Glutamatergic neuron (in vitro differentiated cells): ENCODE measurements at regions not wholly inside any gene's neighbourhood (a gene's known extent, or its start where the extent isn't known, plus 50 kb on each side); places are given as distances from the start of the nearest gene placed in this dataset.

ENCODE experiments used
- DNase-seq: peaks from one replicate; pipeline ENCODE4 v3.0.0; 2022
- H3K27ac Mint-ChIP-seq: one replicate; pipeline ENCODE4 v1.8.0; 2020; ENCODE audit warnings: mild to moderate bottlenecking, mixed read lengths, inconsistent platforms; ENCODE audit not compliant: unreplicated experiment
- H3K27me3 Mint-ChIP-seq: one replicate; pipeline ENCODE4 v1.8.0; 2020; ENCODE audit warnings: mild to moderate bottlenecking, moderate library complexity, mixed read lengths, inconsistent platforms; ENCODE audit not compliant: unreplicated experiment
- H3K36me3 Mint-ChIP-seq: one replicate; pipeline ENCODE4 v1.8.0; 2020; ENCODE audit warnings: mild to moderate bottlenecking, mixed read lengths, inconsistent platforms; ENCODE audit not compliant: unreplicated experiment
- H3K4me1 Mint-ChIP-seq: one replicate; pipeline ENCODE4 v1.8.0; 2020; ENCODE audit warnings: mild to moderate bottlenecking, low read depth, mixed read lengths, inconsistent platforms; ENCODE audit not compliant: unreplicated experiment
- H3K4me3 Mint-ChIP-seq: one replicate; pipeline ENCODE4 v1.8.0; 2020; ENCODE audit warnings: mild to moderate bottlenecking, mixed read lengths, inconsistent platforms; ENCODE audit not compliant: unreplicated experiment
- H3K9me3 Mint-ChIP-seq: one replicate; pipeline ENCODE4 v1.8.0; 2020; ENCODE audit warnings: mild to moderate bottlenecking, moderate library complexity, mixed read lengths, inconsistent platforms; ENCODE audit not compliant: unreplicated experiment
- TF ChIP-seq, protein P1 (sequence below): fragments of 200-600 bp; sonication (generic); IDR thresholded peaks from one replicate; pipeline ENCODE4 v1.5.0; 2021; ENCODE audit not compliant: partially characterized antibody, unreplicated experiment

DNA sequence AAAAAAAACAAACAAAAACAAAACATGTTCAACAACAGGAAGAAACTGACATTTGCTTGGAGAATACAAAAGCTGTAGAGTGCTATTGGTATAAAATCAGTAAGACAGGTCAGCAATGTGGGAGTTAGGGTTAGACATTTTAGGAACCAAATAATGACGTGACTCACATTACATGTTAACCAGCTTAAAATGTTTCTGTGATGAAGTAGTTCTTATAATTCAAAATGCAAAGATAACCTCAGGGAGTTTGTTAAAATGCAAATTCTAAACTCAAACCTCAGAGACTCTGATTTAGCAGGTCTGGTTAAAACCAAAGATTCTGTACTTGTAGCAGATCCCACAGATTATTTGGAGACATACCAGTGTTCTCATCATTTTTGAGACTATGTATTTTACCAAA lies 549.4 kb upstream of the SLITRK1 start:
- no peak overlapping the region for H3K27ac Mint-ChIP-seq

DNA sequence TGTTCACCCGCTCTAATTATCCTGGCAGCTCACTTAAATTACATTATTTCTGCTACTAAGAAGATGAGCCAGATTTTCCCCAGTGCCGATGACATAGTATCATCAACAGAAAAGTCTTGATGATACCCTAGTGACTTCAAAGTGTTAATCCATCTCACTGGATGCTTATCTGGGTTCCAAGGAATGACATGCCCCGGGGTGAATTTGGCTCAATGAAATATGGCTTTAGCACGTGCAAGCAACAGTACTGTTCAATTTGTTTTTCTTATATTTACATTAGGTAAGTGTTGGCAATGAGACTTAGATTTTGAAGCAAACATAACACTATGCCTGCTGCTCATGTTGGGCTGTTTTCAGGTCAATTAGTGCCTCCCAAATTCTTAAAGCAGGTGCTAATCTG lies 548.2 kb upstream of the SLITRK1 start:
- no peaks in the 10 kb centered on the region for H3K4me1 Mint-ChIP-seq
- H3K27ac Mint-ChIP-seq, result no peak overlapping the region
- no peak overlapping the region for H3K4me3 Mint-ChIP-seq
- H3K9me3 Mint-ChIP-seq, result no peaks in the 10 kb centered on the region
- no peaks in the 10 kb centered on the region for H3K36me3 Mint-ChIP-seq
- no peaks in the 10 kb centered on the region for H3K27me3 Mint-ChIP-seq
- DNase-seq, result no peak
- TF ChIP-seq, protein P1, sequence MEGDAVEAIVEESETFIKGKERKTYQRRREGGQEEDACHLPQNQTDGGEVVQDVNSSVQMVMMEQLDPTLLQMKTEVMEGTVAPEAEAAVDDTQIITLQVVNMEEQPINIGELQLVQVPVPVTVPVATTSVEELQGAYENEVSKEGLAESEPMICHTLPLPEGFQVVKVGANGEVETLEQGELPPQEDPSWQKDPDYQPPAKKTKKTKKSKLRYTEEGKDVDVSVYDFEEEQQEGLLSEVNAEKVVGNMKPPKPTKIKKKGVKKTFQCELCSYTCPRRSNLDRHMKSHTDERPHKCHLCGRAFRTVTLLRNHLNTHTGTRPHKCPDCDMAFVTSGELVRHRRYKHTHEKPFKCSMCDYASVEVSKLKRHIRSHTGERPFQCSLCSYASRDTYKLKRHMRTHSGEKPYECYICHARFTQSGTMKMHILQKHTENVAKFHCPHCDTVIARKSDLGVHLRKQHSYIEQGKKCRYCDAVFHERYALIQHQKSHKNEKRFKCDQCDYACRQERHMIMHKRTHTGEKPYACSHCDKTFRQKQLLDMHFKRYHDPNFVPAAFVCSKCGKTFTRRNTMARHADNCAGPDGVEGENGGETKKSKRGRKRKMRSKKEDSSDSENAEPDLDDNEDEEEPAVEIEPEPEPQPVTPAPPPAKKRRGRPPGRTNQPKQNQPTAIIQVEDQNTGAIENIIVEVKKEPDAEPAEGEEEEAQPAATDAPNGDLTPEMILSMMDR, result no peak

More for the DNA sequence above, 549.4 kb upstream of the SLITRK1 start:
- Mint-ChIP-seq H3K27me3 (no peaks in the 10 kb centered on the region), H3K36me3 (no peaks in the 10 kb centered on the region), H3K4me3 (no peak overlapping the region), H3K9me3 (no peaks in the 10 kb centered on the region), H3K4me1 (no peaks in the 10 kb centered on the region)
- no peak for DNase-seq
- TF ChIP-seq, protein P1, result no peak

DNA sequence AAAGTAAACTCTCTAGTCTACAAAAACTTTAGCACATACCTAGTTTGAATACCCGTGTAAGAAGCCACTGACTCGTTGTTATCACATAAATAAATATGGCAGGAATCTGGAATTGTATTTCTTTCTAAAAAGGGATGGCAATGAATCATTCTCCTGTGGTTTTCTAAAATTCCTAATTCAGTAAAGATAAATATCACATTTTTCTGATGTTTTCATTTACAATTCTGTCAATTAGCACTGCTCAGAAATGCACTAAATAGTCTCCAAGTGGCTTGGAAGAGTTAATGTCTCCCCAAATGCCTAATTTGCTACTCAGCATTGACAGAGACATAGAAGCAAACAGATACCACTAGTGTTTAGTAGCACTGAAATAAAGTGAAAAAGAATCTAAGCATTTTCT lies 547.7 kb upstream of the SLITRK1 start:
- Mint-ChIP-seq H3K4me1 (no peaks in the 10 kb centered on the region), H3K27me3 (no peaks in the 10 kb centered on the region), H3K36me3 (no peaks in the 10 kb centered on the region), H3K9me3 (no peaks in the 10 kb centered on the region), H3K27ac (no peak overlapping the region), H3K4me3 (no peak overlapping the region)
- TF ChIP-seq, protein P1, result no peak
- no peak for DNase-seq

DNA sequence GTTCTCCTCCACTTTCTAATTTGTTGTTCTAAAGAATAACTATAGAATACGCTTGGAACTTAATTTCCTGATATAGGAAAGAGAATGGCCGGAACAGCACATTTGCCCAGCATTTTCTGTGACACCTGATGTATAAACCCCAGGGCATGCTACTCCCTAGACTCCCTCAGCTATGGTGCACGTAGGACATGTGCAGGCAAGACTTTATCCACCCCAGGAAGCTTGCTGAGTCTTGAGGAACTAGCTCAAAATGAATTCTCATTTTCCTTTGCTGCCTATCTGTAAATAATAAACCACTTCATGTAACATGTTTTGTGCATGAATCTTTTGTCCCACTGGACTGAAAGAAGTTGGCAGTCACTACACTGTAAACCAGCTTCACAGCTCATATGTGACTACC lies 535.8 kb upstream of the SLITRK1 start:
- H3K9me3 Mint-ChIP-seq, result peaks cover 8% of the 10 kb centered on the region
- no peaks in the 10 kb centered on the region for H3K4me1 Mint-ChIP-seq
- no peak overlapping the region for H3K27ac Mint-ChIP-seq
- DNase-seq, result no peak
- TF ChIP-seq, protein P1, result no peak
- no peak overlapping the region for H3K4me3 Mint-ChIP-seq
- H3K36me3 Mint-ChIP-seq, result peaks cover 7% of the 10 kb centered on the region
- peaks cover 2% of the 10 kb centered on the region for H3K27me3 Mint-ChIP-seq

DNA sequence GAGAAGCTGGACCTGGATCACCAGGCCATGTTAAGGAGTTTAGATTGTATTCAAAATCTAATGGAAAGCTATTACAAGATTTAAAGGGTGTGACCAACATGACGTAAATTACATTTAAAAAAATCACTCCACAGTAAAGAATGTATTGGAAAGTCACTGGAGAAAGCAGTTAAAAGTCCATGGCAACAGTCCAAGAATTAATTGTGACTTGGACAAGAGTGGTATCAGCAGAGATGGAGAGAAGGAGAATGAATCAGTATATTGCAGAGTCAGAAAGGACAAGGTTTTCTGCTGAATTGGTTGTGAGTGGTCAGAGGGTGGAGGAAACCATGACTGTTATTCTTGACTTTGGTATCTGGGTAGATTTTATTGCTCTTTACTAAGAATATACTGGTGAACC lies 535.1 kb upstream of the SLITRK1 start:
- H3K36me3 Mint-ChIP-seq, result peaks cover 7% of the 10 kb centered on the region
- H3K27ac Mint-ChIP-seq, result no peak overlapping the region
- H3K27me3 Mint-ChIP-seq, result peaks cover 2% of the 10 kb centered on the region
- no peak overlapping the region for H3K4me3 Mint-ChIP-seq
- TF ChIP-seq, protein P1, result no peak
- no peak for DNase-seq
- no peaks in the 10 kb centered on the region for H3K4me1 Mint-ChIP-seq
- H3K9me3 Mint-ChIP-seq, result peaks cover 7% of the 10 kb centered on the region
